HuH-7.5 (cell line): ENCODE measurements at regions not wholly inside any gene's neighbourhood (a gene's known extent, or its start where the extent isn't known, plus 50 kb on each side); places are given as distances from the start of the nearest gene placed in this dataset.
"Not testable (repeated sequence)": the region's sequence is repeated elsewhere in the genome, so short reads cannot be mapped to it uniquely, and the experiment has no call there.

ENCODE experiments used
- DNase-seq: peaks from one replicate; pipeline ENCODE4 v3.0.0; 2011; ENCODE audit warnings: low spot score

DNA sequence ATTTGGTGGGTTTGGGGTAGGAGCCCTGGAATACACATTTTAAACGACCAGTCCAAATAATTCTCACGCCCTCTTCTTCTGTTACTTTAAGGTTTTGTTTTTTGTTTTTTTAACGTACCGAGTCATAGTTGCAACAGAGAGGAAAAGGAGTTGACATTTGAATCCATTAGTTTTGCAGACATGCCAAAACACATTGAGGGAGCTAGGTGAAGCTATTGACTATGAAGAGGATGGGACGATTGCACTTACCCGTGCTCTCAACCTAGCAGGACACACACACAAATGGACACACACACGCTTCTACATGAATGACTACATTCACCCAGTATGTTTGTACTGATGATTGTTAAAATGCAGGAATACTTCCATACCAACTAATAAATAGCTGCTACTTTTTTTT lies 54.3 kb upstream of the CIT start:
- DNase-seq = no peak

DNA sequence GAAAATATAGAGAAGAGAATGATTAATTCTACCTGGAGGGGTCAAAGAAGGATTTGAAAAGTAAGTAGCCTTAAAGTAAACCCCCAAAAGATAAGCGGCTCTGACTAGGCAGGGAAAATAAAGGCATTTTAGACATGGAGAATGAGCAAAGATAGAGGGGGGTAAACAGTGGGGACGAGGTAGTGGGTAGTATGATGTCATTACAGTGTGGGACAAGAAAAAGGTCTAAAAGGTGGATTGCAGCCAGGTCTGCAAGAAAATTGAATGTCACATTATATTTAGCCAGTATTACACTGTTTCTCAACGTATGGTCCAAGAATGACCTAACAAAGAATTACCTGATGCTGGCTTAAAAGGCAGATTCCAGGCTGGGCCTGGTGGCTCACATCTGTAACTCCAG lies 55.8 kb upstream of the CIT start:
- DNase-seq = no peak

DNA sequence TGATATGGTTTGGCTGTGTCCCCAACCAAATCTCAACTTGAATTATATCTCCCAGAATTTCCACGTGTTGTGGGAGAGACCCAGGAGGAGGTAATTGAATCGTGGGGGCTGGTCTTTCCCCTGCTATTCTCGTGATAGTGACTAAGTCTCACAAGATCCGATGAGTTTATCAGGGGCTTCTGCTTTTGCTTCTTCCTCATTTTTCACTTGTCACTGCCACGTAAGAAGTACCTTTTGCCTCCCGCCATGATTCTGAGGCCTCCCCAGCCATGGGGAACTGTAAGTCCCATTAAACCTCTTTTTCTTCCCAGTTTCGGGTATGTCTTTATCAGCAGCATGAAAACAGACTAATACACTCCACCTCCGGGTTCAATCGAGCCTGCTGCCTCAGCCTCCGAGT lies 54.3 kb upstream of the BICDL1 start:
- not testable (repeated sequence) for DNase-seq

DNA sequence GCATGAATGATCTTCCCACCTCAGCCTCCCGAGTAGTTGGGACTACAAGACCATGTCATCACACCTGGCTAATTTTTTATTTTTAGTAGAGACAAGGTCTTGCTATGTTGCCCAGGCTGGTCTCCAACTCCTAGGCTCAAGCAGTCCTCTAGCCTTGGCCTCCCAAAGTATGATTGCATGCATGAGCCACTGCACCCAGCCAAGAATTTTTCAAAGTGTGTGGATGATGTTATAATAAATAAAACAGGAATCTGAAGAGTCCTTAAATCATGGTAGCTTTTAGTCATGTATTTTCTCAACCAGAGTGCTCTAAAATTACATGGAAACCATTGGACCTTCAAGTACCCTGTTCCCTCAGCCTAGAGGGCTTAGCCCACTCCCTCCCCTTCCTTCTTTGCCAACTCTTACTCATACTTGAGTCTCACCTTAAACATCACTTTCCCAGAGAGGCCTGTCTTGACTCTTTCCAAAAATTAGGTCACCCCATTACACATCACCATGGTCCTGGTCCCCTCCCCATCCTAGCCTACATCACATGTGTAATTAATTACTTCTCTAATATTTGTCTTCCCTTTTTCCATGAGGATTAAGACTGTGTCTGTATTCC lies 52.2 kb upstream of the BICDL1 start:
- no peak for DNase-seq

DNA sequence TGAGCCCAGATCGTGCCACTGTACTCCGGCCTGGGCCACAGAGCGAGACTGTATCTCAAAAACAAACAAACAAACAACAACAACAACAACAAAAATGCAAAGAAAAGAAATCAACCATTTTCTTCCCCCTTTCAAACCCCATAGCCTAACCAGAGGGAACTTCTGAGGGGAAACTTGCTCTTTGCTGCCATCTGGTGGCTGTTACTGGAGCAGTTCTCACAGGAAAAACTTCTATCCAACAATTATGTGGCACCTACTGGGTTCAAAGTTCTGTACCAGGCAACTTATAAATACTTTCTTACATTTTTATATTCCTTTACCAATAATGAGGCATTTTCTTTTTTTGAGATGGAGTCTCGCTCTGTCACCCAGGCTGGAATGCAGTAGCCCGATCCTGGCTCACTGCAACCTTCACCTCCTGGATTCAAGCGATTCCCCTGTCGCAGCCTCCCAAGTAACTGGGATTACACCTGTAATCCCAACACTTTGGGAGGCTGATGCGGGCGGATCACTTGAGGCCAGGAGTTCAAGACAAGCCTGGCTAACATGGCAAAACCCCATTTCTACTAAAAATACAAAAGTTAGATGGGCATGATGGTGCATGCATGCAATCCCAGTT lies 50.9 kb upstream of the BICDL1 start:
- peak; percentile 59 for DNase-seq
